ENCODE measurements at regions not wholly inside any gene's neighbourhood (a gene's known extent, or its start where the extent isn't known, plus 50 kb on each side); places are given as distances from the start of the nearest gene placed in this dataset.
"Not testable (repeated sequence)": the region's sequence is repeated elsewhere in the genome, so short reads cannot be mapped to it uniquely, and the experiment has no call there.

DNA sequence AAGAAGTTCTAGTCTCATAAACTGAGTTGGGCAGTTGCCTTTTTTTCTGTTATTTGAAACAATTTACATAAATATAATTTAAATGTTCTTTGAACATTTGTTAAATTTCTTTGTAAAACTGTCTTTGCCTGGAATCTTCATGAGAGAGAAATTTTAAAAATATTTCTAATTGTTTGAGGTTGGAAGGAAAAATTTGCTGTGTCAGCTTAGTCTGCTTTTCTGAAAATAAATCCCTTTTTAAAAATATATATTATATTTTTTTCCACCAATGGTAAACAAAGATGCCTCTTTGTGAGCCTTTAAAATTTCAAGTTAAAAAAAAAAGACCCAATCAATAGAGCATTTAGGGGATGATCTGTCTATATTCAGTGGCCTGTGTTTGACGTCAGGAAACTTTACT lies 542.7 kb downstream of the KIF4B start:
- no peak overlapping the region for H3K27ac Mint-ChIP-seq (ENCODE audit: unreplicated experiment)
- no peak for DNase-seq
- TF ChIP-seq, protein P1, sequence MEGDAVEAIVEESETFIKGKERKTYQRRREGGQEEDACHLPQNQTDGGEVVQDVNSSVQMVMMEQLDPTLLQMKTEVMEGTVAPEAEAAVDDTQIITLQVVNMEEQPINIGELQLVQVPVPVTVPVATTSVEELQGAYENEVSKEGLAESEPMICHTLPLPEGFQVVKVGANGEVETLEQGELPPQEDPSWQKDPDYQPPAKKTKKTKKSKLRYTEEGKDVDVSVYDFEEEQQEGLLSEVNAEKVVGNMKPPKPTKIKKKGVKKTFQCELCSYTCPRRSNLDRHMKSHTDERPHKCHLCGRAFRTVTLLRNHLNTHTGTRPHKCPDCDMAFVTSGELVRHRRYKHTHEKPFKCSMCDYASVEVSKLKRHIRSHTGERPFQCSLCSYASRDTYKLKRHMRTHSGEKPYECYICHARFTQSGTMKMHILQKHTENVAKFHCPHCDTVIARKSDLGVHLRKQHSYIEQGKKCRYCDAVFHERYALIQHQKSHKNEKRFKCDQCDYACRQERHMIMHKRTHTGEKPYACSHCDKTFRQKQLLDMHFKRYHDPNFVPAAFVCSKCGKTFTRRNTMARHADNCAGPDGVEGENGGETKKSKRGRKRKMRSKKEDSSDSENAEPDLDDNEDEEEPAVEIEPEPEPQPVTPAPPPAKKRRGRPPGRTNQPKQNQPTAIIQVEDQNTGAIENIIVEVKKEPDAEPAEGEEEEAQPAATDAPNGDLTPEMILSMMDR (IDR thresholded peaks at IDR 0.05; ENCODE audit: partially characterized antibody, unreplicated experiment): no peak
- peaks cover 2% of the 10 kb centered on the region for H3K27me3 Mint-ChIP-seq (ENCODE audit: unreplicated experiment)
- no peaks in the 10 kb centered on the region for H3K9me3 Mint-ChIP-seq (ENCODE audit: unreplicated experiment)
- no peaks in the 10 kb centered on the region for H3K4me1 Mint-ChIP-seq (ENCODE audit: low read depth, unreplicated experiment)
- H3K4me3 Mint-ChIP-seq (ENCODE audit: unreplicated experiment): no peak overlapping the region
- no peaks in the 10 kb centered on the region for H3K36me3 Mint-ChIP-seq (ENCODE audit: unreplicated experiment)

DNA sequence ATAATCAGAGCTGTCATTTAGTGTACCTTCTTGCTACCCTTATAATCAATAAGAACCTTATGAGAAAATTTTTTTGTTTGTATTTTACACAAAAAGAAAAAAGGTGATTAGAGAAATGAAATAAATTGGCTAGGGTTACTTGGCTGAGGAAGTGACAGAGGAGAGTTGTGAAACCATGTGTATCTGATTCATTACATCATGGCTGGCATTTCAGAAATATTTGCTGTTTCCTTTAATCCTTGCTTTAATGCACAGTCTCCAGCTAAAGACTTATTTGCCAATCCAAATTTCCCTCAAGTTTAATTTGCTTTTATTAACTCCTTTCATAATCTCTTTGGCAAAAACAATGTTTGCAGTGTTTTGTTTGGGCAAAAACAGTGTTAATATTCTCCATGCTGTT lies 543.1 kb downstream of the KIF4B start:
- TF ChIP-seq, protein P1 (IDR thresholded peaks at IDR 0.05; ENCODE audit: partially characterized antibody, unreplicated experiment): no peak
- DNase-seq: no peak
- Mint-ChIP-seq H3K4me1 (ENCODE audit: low read depth, unreplicated experiment) (no peaks in the 10 kb centered on the region), H3K27ac (ENCODE audit: unreplicated experiment) (no peak overlapping the region), H3K36me3 (ENCODE audit: unreplicated experiment) (no peaks in the 10 kb centered on the region), H3K4me3 (ENCODE audit: unreplicated experiment) (no peak overlapping the region), H3K27me3 (ENCODE audit: unreplicated experiment) (peaks cover 2% of the 10 kb centered on the region), H3K9me3 (ENCODE audit: unreplicated experiment) (no peaks in the 10 kb centered on the region)

DNA sequence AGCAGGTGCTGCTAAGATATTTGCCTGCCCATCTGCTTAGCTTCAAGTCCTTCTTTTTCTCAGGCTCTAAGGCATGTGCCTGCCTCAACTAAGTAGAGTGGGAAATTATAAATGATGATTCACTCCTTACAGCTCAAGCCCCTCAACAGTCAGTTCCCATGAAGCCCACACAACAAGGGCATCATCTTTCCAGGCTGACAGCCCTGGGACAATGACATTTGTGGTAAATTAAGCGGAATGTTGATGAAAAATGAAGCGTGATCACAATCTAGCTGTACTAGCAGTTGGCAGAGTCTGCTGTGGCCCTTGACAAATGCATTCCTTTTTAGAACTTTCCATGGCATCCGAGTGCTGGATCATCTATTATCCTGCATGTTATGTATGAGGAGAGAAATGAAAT lies 548.6 kb downstream of the KIF4B start:
- Mint-ChIP-seq H3K9me3 (ENCODE audit: unreplicated experiment) (no peaks in the 10 kb centered on the region), H3K27ac (ENCODE audit: unreplicated experiment) (no peak overlapping the region), H3K36me3 (ENCODE audit: unreplicated experiment) (no peaks in the 10 kb centered on the region), H3K4me1 (ENCODE audit: low read depth, unreplicated experiment) (no peaks in the 10 kb centered on the region), H3K27me3 (ENCODE audit: unreplicated experiment) (peaks cover 2% of the 10 kb centered on the region), H3K4me3 (ENCODE audit: unreplicated experiment) (no peak overlapping the region)
- TF ChIP-seq, protein P1 (IDR thresholded peaks at IDR 0.05; ENCODE audit: partially characterized antibody, unreplicated experiment): no peak
- DNase-seq: no peak

DNA sequence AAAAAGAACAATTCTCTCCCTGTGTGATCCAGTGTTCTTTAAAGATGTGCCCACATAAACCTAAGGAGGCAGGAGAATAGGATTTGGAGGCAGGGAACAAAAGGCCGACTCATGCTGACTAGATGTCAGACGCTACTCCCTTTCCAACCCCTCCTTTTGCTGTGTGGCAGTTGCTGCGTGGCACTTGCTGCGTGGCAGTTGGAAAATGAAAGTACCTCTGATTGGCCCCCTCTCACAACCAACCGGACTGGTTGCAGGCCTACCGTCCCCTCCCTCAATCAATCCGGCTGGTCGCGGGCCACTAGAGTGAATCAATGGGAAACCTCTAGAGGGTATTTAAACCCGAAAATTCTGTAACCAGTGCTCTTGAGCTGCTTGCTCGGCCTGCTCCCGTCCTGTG lies 551.0 kb downstream of the KIF4B start:
- Mint-ChIP-seq H3K27me3 (ENCODE audit: unreplicated experiment) (no peaks in the 10 kb centered on the region), H3K27ac (ENCODE audit: unreplicated experiment) (no peak overlapping the region), H3K4me1 (ENCODE audit: low read depth, unreplicated experiment) (no peaks in the 10 kb centered on the region), H3K4me3 (ENCODE audit: unreplicated experiment) (no peak overlapping the region), H3K36me3 (ENCODE audit: unreplicated experiment) (no peaks in the 10 kb centered on the region), H3K9me3 (ENCODE audit: unreplicated experiment) (no peaks in the 10 kb centered on the region)
- no peak for DNase-seq
- TF ChIP-seq, protein P1 (IDR thresholded peaks at IDR 0.05; ENCODE audit: partially characterized antibody, unreplicated experiment): no peak

DNA sequence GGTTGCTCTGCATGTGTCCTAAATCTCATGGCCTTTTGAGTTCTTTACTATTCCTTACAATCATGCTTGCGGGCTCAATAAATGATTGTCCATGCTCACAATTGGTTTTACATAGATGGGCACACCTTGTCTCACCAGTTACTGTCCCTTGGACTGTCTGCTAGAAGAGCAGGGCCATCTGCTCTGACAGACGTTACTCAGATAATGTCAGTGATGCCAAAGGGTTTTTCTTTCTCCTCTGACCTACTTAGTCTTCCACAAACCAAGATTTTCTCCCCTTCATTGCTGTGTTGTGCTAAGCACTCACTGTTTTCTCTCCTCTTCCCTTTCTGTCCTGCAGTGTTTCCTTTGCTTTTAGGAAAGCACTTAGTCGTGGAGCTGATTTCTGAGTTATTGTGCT lies 562.3 kb downstream of the KIF4B start:
- TF ChIP-seq, protein P1 (IDR thresholded peaks at IDR 0.05; ENCODE audit: partially characterized antibody, unreplicated experiment): no peak
- no peaks in the 10 kb centered on the region for H3K9me3 Mint-ChIP-seq (ENCODE audit: unreplicated experiment)
- peaks cover 4% of the 10 kb centered on the region for H3K4me1 Mint-ChIP-seq (ENCODE audit: low read depth, unreplicated experiment)
- no peak overlapping the region for H3K4me3 Mint-ChIP-seq (ENCODE audit: unreplicated experiment)
- H3K36me3 Mint-ChIP-seq (ENCODE audit: unreplicated experiment): no peaks in the 10 kb centered on the region
- no peak for DNase-seq
- H3K27me3 Mint-ChIP-seq (ENCODE audit: unreplicated experiment): no peaks in the 10 kb centered on the region
- H3K27ac Mint-ChIP-seq (ENCODE audit: unreplicated experiment): peak overlapping the region; percentile 56

DNA sequence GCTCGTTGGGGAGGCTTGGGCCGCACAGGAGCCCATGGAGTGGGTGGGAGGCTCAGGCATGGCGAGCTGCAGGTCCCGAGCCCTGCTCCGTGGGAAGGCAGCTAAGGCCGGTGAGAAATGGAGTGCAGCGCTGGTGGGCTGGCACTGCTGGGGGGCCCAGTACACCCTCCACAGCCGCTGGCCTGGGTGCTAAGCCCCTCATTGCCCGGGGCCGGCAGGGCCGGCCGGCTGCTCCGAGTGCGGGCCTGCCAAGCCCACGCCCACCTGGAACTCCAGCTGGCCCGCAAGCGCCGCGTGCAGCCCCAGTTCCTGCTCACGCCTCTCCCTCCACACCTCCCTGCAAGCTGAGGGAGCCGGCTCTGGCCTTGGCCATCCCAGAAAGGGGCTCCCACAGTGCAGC lies 573.3 kb downstream of the KIF4B start:
- not testable (repeated sequence) for H3K27me3 Mint-ChIP-seq (ENCODE audit: unreplicated experiment)

More for the DNA sequence above, 573.3 kb downstream of the KIF4B start:
- H3K9me3 Mint-ChIP-seq (ENCODE audit: unreplicated experiment); H3K4me1 Mint-ChIP-seq (ENCODE audit: low read depth, unreplicated experiment); H3K27ac Mint-ChIP-seq (ENCODE audit: unreplicated experiment); H3K36me3 Mint-ChIP-seq (ENCODE audit: unreplicated experiment); H3K4me3 Mint-ChIP-seq (ENCODE audit: unreplicated experiment); DNase-seq: not testable (repeated sequence)
